ENCODE measurements at regions not wholly inside any gene's neighbourhood (a gene's known extent, or its start where the extent isn't known, plus 50 kb on each side); places are given as distances from the start of the nearest gene placed in this dataset.

- no peak for DNase-seq
These were observed 53.0 kb upstream of the SMOX start for GRCh38 chr20:4095639-4096038.

DNA sequence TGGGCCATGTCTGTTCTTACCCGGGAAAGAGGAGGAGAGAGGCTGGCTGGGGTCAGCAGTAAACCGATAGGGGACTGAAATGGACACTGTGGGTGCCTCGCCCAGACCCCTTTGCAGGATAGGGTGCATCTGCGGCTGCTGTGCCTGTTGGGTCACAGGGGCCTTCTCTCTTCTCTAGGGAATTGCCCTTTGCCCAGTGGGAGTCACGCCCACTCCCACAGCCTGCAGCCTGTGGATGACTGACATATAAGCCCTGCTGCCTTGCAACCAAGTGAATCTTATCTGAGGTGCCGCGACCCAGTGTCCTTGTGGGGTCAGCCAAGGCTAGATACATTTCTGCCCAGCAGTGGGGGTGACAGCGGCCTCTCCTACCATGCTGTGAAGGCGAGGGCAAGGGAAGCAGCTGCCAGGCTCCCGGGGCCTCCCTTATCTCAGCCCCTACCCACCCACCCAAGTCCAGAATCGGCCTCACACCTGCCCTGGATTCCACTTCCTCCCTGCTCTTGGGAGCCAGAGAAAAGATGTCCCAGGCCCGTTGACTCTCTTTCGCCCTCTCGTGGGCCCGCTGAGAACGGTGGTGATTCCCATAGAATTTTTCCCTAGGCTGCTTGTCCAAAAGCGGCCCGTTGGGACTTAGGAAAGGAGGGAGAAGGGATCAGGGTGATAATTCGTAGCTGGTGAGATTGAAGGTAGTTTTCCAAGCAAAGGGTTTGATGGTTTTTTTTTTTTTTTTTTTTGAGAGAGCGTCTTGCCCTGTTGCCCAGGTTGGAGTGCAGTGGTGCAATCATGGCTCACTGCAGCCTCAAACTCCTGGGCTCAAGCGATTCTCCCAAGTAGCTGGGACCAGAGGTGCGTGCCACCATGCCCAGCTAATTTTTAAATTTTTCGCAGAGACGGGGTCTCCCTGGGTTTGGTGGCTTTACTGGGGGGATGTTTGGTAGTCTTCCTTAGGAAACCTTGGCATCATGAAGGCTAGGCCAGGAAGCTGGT, 56.8 kb upstream of the SMOX start:
- peak in 3 of 4 experiments; percentile 5 to 18 (median 5) for DNase-seq

DNA sequence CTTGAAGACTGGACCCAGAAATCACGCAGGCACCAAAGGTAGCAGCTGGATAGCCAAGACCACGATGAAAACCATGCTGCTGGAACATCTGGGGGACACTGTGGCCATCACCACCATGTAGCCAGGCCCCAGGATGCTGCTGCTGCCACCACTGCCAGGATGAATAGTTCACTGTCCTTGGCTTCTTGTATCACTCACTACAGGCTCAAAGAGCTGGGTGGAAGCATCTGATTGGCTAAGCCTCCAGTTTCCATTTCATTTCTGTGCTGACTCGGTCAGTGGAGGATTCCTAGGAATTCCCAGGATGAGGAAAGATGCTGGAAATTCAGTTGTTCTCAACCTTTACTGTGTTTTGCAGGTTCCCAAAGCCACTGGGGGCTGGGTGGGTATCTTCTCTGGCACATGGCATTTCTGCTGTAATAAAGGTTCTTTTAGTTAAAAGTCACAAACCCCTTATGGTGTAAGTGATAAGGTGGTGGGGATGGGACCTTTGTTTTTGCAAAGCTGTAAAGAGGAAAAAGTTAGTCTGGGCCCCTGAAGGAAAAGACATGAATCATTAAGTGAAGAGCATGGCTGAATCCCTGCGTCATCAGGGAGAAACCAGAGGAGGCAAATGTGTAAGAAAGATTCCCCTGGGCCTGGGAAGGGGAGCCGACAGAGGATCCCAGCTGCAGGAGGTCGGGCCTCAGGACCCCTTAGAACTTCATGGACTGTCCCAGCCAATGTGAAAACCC, 57.7 kb upstream of the SMOX start:
- no peak for DNase-seq

DNA sequence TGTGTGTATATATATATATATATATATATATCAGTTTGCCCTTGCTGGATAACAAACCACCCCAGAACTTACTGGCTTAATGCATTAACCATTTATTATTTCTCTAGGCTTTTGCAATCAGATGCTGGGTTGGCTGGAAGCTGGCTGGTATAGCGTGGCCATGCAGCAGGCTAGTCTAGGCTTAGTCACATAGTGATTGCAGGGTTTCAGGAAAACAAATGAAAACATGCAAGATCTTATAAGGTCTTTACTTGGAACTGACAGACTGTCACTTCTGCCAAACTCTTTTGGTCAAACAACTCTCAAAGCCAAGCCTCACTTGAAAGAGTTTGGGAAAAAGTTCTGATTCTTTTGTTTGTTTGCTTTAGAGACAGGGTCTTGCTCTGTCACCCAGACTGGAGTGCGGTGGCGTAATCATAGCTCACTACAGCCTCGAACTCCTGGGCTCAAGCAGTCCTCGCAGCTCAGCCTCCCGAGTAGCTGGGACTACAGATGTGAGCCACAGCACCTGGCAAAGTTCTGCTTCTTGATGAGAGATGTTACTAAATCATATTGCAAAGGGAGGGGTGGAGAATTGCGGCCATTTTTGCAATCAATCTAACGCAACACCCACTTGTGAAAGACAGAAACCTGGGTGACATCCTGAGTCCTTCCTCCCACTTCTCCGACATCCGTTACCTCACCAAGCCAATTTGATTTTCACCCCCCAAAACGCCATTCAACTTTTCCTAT, 58.7 kb upstream of the SMOX start:
- DNase-seq: no peak

- no peak for DNase-seq
These were observed 59.9 kb upstream of the SMOX start for GRCh38 chr20:4088766-4089165.

- no peak for DNase-seq
These were observed 60.7 kb upstream of the SMOX start for GRCh38 chr20:4087923-4088322.

DNA sequence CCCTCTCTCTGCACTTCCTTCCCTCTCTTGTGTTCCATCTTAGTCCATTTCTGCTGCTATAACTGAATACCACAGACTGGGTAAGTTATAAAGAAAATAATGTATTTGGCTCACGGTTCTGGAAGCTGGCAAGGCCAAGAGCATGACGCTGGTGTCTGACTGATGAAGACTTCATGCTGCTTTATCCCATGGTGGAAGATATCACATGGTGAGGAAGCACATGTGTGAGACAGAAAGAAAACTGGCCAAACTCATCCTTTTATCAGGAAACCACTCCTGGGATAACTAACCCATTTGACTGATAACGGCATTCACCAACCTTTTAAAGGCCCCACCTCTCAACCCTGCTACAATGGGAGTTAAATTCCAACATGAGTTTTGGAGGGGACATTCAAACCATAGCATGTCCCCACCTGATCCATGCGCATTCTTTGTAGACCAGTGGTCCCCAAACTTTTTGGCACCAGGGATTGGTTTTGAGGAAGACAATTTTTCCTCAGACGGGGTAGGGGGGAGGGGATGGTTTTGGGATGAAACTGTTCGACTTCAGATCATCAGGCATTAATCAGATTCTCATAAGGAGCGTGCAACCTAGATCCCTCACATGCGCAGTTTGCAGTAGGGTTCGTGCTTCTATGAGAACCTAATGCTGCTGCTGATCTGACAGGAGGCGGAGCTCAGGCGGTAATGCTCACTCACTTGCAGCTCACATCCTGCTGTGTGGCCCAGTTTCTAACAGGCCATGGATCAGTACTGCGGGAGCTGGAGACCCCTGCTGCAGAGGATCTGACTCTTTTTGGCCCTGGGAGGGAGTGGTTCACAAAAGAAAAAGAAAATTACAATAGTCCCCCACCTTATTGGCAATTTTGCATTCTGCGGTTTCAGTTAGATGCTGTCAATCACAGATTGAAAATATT, 61.6 kb upstream of the SMOX start:
- no peak for DNase-seq

DNA sequence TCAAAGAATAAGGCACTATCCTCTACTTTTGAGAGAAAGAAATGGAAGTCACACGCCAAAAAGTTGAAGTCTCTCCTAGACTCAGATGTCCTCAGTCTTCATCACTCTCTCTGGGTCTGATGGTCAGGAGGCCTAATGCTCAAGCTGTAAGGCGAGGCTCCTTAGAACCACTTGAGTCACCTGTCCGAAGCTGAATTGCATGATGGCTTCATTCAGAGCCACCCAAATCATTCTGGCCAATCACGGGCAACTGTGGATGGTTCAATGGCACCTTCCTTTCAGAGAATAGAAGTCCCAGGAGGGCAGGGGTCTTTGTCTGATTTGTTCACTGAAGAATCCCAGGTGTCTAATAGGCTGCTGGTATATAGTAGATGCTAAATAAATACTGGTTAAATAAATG, 63.9 kb upstream of the SMOX start:
- no peak for DNase-seq

GRCh38 chr20:4084096-4084495, 64.5 kb upstream of the SMOX start:
- no peak for DNase-seq

DNA sequence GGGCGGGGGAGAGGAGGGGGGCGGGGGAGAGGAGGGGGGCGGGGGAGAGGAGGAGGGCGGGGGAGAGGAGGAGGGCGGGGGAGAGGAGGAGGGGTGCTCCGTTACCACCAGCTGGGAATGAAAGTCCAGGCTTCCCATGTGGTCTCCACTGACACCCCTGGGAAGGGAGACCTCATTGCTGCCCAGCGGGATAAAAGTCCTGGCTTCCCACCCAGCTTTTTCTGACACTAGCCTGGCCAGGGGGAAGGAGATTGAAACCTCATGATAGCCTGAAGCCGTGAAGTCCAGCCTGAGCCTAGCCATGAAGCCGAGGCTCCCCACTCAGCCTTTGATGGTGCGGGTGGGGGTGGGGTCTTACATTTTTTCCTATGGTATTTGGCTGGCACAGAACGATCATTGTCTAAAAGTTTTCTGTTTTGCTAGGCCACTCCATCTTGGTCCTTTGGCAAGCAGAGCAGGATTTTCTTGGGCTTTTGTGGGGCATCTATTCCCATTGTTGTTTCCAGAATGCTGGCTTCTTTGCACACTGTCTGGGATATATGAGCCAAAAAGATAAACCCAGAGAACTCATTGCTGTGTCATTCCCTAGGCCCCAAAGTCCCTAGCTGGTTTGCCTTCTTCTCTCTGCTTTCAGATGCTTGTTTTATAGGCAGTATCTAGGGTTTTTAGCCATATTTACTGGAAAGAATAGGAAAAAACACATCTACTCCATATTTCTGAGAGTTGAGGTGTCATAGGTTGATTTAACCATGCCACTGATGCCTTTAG, 65.3 kb upstream of the SMOX start:
- no peak for DNase-seq

DNA sequence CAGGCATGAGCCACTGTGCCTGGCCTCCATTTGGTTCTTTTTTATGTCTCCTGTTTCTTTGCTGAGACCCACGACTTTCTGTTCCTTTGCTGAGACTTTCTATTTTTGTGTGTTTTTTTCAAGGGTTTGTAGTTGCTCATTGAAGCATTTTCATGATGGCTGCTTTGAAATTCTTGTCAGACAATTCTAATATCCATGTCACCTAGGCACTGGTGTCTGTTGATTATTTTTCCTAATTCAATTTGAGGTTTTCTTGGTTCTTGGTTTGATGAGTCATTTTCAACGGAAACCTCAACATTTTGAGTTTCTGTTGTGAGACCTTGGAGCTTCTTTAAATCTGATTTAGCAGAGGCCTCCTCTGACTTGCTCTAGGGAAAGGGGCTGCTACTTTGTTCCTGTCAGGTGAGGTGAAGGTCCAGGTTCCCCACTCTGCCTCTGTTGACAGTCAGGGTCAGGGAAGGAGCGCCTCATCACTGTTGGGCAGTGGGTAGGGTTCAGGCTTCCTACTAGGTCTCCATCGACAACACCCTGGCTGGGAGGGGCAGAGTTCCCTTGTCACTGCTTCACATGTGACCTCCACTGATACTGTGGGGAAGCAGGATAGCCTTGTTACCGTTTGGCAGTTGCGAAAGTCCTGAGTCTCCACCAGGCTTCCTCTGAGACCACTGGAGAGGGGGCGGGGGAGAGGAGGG, 66.1 kb upstream of the SMOX start:
- peak in 1 of 4 experiments; percentile 8 for DNase-seq

DNA sequence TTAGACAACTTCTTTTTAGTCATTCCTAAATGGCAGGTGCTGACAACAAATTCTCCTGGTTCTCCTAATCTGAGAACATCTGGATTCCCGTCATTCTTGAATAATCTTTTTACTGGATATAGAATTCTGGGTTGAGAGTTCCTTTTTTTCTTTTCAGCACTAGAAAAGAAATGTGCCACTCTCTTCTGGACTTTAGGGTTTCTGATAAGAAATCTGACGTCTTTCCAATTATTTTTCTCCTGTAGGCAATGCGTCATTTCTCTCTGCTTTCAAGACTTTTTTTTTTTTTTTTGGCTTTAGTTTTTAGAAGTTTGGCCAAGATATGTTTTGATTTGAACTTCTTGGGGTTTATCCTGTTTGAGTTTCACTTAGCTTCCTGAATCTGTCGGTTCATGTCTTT, 66.1 kb upstream of the RNF24 start:
- no peak for DNase-seq

GRCh38 chr20:4076671-4077070, 61.3 kb upstream of the RNF24 start:
- no peak for DNase-seq

- DNase-seq: no peak
These were observed 60.7 kb upstream of the RNF24 start for GRCh38 chr20:4076033-4076432.

GRCh38 chr20:4074877-4075455, 59.6 kb upstream of the RNF24 start:
- DNase-seq: no peak

DNA sequence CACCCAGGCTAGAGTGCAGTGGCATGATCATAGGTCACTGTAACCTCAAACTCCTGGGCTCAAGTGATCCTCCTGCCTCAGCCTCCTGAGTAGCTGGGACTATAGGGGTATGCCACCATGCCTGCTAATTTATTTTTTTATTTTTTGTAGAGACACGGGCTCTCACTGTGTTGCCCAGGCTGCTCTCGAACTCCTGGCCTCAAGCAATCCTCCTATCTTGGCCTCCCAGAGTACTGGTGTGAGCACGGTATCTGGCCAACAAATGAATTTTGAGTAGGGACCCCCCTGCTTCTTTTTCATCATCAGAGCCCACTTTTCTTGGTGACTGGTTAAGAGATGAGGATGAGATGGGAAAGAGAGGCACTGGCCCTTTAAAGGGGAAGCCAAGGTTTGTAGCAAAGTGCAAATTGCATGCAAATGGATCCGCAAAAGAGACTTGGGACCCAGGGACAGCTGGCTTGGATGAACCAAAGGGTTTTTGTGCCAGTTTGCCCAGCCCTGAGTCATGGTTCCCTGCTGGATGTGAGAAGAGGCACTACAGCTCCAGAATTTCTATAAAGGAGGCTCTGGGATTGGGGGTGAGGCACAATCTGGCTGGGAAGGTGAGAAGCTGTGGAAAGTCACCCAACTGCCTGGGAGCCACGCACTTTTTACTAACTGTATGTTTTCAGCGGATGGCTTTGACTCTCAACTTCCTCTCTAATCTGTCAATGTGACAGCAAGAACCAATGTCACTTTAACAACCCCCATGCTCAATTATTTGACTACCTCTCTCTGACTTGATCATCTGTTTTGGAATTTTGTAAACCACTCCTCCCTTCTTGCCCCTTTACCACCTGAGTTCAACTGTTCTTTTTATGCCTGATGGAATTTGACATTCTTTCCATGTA, 58.7 kb upstream of the RNF24 start:
- no peak for DNase-seq

DNA sequence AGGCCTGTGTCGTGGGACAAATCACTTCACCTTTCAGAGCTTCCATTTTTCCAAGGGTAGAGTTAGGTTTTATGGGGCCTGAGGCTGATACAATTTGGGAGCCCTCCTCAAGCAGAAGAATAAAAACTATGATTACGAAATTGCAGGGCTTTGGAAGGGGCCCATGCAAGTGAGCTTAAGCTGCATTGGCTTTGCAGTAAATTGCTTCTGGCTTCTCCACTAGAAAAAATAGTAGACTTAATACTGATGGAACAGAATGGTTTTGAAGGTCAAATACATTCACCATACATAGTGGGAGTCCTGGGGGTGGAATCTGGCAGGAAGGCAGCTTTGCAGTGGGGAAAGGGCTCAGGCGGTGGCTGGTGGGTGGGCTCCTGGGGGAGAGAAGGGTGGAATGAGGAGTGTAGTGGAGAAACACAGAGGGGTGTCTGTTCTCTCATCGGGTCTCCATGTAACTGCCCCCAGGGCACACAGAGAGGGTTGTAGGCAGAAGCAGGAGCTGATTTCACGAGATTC, 55.9 kb upstream of the RNF24 start:
- DNase-seq: no peak

GRCh38 chr20:4070323-4071177, 55.2 kb upstream of the RNF24 start:
- DNase-seq: no peak

Measured in activated naive CD4-positive, alpha-beta T cell (primary cell).